ENCODE measurements at regions not wholly inside any gene's neighbourhood (a gene's known extent, or its start where the extent isn't known, plus 50 kb on each side); places are given as distances from the start of the nearest gene placed in this dataset.

- TF ChIP-seq CTCF (IDR thresholded peaks at IDR 0.05; ENCODE audit: low read depth, low read length, poor library complexity, severe bottlenecking) (no peak), EZH2phosphoT487 (IDR thresholded peaks at IDR 0.05; ENCODE audit: borderline replicate concordance, low read length) (no peak)
Measured at GRCh38 chr3:30282154-30282696, 324.2 kb upstream of the TGFBR2 start.

All from DOHH2 (cell line).